ENCODE measurements at regions not wholly inside any gene's neighbourhood (a gene's known extent, or its start where the extent isn't known, plus 50 kb on each side); places are given as distances from the start of the nearest gene placed in this dataset.

GRCh38 chr9:126218359-126219125 lies 108.1 kb upstream of the MVB12B start:
- Histone ChIP-seq H3K4me1 (ENCODE audit: control insufficient read depth in 1 of 2, insufficient read depth in 2 of 2, low read length in 2 of 2) (no peaks in the 10 kb centered on the region), H3K4me2 (ENCODE audit: low read length) (no peak overlapping the region), H3K36me3 (ENCODE audit: control insufficient read depth in 1 of 2, insufficient read depth in 2 of 2, low read length in 2 of 2) (no peaks in the 10 kb centered on the region), H3K9me3 (ENCODE audit: control insufficient read depth in 1 of 2, insufficient read depth in 1 of 2, low read depth in 1 of 2, low read length in 2 of 2) (no peaks in the 10 kb centered on the region; a peak in 1 of 4 replicates), H4K20me1 (ENCODE audit: insufficient read depth) (no peaks in the 10 kb centered on the region), H3K27me3 (ENCODE audit: insufficient read depth, low read length) (no peaks in the 10 kb centered on the region), H3K4me3 (replicated peaks in 1 of 2; ENCODE audit: low read depth in 1 of 2, low read length in 2 of 2) (no peak overlapping the region), H3K27ac (ENCODE audit: low read depth, low read length) (no peak overlapping the region), H3K9ac (ENCODE audit: low read length) (no peak overlapping the region), H3K9me2 (ENCODE audit: insufficient read depth) (no peaks in the 10 kb centered on the region), H2AFZ (ENCODE audit: low read depth, low read length, poor library complexity, severe bottlenecking) (no peak overlapping the region), H3K79me2 (ENCODE audit: insufficient read depth, low read length) (no peaks in the 10 kb centered on the region)
- intact Hi-C loops (cut with micrococcal nuclease) = no loop called here
- TF ChIP-seq FOSL1 (IDR thresholded peaks at IDR 0.05; ENCODE audit: low read depth) (no peak), POLR2A (IDR thresholded peaks at IDR 0.05; ENCODE audit: borderline replicate concordance, extremely low read depth, insufficient read depth, insufficient read length) (no peak), EZH2phosphoT487 (IDR thresholded peaks at IDR 0.05; ENCODE audit: borderline replicate concordance) (no peak), ZNF274 (IDR thresholded peaks at IDR 0.05; ENCODE audit: low read depth, low read length) (no peak), TCF7L2 (IDR thresholded peaks at IDR 0.05; ENCODE audit: borderline replicate concordance, extremely low read depth, insufficient read depth, insufficient read length) (no peak), YY1 (IDR thresholded peaks at IDR 0.05; ENCODE audit: extremely low read depth, insufficient replicate concordance, low read depth, low read length) (no peak), ZFX (IDR thresholded peaks at IDR 0.05) (no peak), RAD21 (IDR thresholded peaks at IDR 0.05; ENCODE audit: low read depth) (no peak), ELF1 (IDR thresholded peaks at IDR 0.05; ENCODE audit: borderline replicate concordance, low read depth) (no peak)
- TF ChIP-seq, protein P1, sequence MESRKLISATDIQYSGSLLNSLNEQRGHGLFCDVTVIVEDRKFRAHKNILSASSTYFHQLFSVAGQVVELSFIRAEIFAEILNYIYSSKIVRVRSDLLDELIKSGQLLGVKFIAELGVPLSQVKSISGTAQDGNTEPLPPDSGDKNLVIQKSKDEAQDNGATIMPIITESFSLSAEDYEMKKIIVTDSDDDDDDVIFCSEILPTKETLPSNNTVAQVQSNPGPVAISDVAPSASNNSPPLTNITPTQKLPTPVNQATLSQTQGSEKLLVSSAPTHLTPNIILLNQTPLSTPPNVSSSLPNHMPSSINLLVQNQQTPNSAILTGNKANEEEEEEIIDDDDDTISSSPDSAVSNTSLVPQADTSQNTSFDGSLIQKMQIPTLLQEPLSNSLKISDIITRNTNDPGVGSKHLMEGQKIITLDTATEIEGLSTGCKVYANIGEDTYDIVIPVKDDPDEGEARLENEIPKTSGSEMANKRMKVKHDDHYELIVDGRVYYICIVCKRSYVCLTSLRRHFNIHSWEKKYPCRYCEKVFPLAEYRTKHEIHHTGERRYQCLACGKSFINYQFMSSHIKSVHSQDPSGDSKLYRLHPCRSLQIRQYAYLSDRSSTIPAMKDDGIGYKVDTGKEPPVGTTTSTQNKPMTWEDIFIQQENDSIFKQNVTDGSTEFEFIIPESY (IDR thresholded peaks at IDR 0.05; ENCODE audit: extremely low read depth, insufficient replicate concordance, low read length) = no peak
- DNase-seq (ENCODE audit: low read depth, low spot score) (no peak), ATAC-seq (no peak)
- ChIA-PET POLR2A (no interaction called here), CTCF (no interaction called here), RAD21 (ENCODE audit: low non-redundant PET in 1 of 2, low total read pairs in 2 of 2, uncharacterized antibody in 2 of 2, unreplicated experiment in 2 of 2) (no interaction called here)
- no TSS peak for BruUV-seq (replicated peaks)

All from HCT116 (cell line).